ENCODE measurements at regions not wholly inside any gene's neighbourhood (a gene's known extent, or its start where the extent isn't known, plus 50 kb on each side); places are given as distances from the start of the nearest gene placed in this dataset.

GRCh38 chr5:156036640-156037039, 290.3 kb upstream of the SGCD start:
- TF ChIP-seq EZH2phosphoT487 (IDR thresholded peaks at IDR 0.05; ENCODE audit: low read length) = no peak
- no peak for TF ChIP-seq CTCF (IDR thresholded peaks at IDR 0.05; ENCODE audit: low read length)

All from MM.1S (cell line).